HEK293 (cell line): ENCODE measurements at regions not wholly inside any gene's neighbourhood (a gene's known extent, or its start where the extent isn't known, plus 50 kb on each side); places are given as distances from the start of the nearest gene placed in this dataset.

ENCODE experiments used
- IKZF3 ChIP-seq: fragments of 450-650 bp; IDR thresholded peaks from 2 replicates; pipeline ENCODE4 v1.5.0; 2018; ENCODE audit warnings: missing biosample characterization, mild to moderate bottlenecking, missing genetic modification characterization, moderate library complexity
- ZNF600 ChIP-seq: fragments of 450-650 bp; formaldehyde crosslinking; IDR thresholded peaks from 2 replicates; pipeline ENCODE4 v1.5.1; 2016; ENCODE audit warnings: missing biosample characterization, missing genetic modification characterization
- TF ChIP-seq, protein P1 (sequence below): fragments of 450-650 bp; formaldehyde crosslinking; IDR thresholded peaks from 2 replicates; pipeline ENCODE4 v1.5.1; 2016; ENCODE audit warnings: missing biosample characterization, missing genetic modification characterization

DNA sequence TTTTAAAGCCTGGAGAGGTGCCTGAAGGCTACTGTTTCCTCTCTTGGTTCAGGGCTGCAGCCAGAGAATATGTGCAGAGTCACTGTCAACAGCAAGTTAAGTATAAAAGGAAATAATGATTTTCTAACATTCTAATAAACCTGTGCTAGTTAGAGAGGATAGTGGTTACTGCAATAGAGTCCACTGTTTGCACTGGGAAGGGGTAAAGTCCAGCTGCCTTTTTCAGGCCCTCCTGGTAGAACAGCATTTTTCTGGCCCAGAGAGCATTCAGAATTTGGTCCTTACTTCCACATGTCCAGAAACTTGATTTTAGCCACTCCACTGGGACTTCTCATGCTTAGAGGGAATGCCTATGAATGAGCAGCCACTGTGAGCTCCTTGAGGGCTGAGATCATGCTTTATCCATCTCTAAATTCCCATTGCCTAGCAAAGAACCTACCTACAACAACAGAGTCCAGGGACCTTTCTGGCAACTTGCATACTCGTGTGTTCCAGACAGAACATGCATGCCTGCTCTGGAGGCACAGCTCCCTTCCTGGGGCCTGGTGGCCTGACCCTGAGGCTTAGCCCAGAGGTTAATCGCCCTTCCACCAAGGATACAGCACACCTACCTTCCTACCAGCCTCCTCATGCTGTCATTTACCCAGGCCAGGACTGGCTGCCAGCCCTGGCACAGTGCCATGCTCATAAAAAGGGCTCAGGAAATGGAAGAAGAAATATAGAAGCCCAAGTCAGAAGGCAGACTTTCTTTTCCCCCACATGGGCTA lies 50.3 kb upstream of the ATP13A3 start (continued):
- TF ChIP-seq, protein P1, sequence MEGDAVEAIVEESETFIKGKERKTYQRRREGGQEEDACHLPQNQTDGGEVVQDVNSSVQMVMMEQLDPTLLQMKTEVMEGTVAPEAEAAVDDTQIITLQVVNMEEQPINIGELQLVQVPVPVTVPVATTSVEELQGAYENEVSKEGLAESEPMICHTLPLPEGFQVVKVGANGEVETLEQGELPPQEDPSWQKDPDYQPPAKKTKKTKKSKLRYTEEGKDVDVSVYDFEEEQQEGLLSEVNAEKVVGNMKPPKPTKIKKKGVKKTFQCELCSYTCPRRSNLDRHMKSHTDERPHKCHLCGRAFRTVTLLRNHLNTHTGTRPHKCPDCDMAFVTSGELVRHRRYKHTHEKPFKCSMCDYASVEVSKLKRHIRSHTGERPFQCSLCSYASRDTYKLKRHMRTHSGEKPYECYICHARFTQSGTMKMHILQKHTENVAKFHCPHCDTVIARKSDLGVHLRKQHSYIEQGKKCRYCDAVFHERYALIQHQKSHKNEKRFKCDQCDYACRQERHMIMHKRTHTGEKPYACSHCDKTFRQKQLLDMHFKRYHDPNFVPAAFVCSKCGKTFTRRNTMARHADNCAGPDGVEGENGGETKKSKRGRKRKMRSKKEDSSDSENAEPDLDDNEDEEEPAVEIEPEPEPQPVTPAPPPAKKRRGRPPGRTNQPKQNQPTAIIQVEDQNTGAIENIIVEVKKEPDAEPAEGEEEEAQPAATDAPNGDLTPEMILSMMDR (tag by site-specific recombination) = no peak
- TF ChIP-seq IKZF3 (tag by site-specific recombination) = peak; percentile 10; the same call in 1 of the 2 replicates
- TF ChIP-seq ZNF600 = peak; percentile 90
